Fibroblast of skin of right biceps (primary cell): ENCODE measurements at regions not wholly inside any gene's neighbourhood (a gene's known extent, or its start where the extent isn't known, plus 50 kb on each side); places are given as distances from the start of the nearest gene placed in this dataset.
"Not testable (repeated sequence)": the region's sequence is repeated elsewhere in the genome, so short reads cannot be mapped to it uniquely, and the experiment has no call there.

Experiments
- DNase-seq: peaks from one replicate; pipeline ENCODE4 v3.0.0-alpha.2; 2013

- DNase-seq: no peak
Observed at GRCh38 chr4:186775902-186776301, 52.2 kb upstream of the FAT1 start.

- DNase-seq: no peak
Observed at GRCh38 chr4:186778134-186778533, 54.5 kb upstream of the FAT1 start.

GRCh38 chr4:186780291-186781031, 56.8 kb upstream of the FAT1 start:
- DNase-seq: no peak

GRCh38 chr4:186781032-186781917, 57.6 kb upstream of the FAT1 start:
- DNase-seq: peak; percentile 77

GRCh38 chr4:186782302-186782701, 58.6 kb upstream of the FAT1 start:
- DNase-seq: no peak

- no peak for DNase-seq
Observed at GRCh38 chr4:186787536-186787935, 63.9 kb upstream of the FAT1 start.

GRCh38 chr4:186789651-186790050, 66.0 kb upstream of the FAT1 start:
- DNase-seq: peak; percentile 46

- peak; percentile 78 for DNase-seq
Observed at GRCh38 chr4:186790630-186791029, 67.0 kb upstream of the FAT1 start.

- no peak for DNase-seq
Observed at GRCh38 chr4:186792728-186793366, 69.2 kb upstream of the FAT1 start.

GRCh38 chr4:186798951-186799659, 75.4 kb upstream of the FAT1 start:
- peak; percentile 43 for DNase-seq

- DNase-seq: no peak
Observed at GRCh38 chr4:186805020-186805820, 81.6 kb upstream of the FAT1 start.

- DNase-seq: not testable (repeated sequence)
Observed at GRCh38 chr4:186805917-186806316, 82.3 kb upstream of the FAT1 start.

- DNase-seq: no peak
Observed at GRCh38 chr4:186806679-186807421, 83.2 kb upstream of the FAT1 start.

- peak; percentile 88 for DNase-seq
Observed at GRCh38 chr4:186807808-186808629, 84.4 kb upstream of the FAT1 start.

GRCh38 chr4:186808630-186809018, 85.0 kb upstream of the FAT1 start:
- DNase-seq: peak; percentile 75

- DNase-seq: no peak
Observed at GRCh38 chr4:186809070-186809469, 85.4 kb upstream of the FAT1 start.

GRCh38 chr4:186810613-186811150, 87.0 kb upstream of the FAT1 start:
- DNase-seq: no peak

GRCh38 chr4:186812592-186812991, 88.9 kb upstream of the FAT1 start:
- no peak for DNase-seq

- DNase-seq: no peak
Observed at GRCh38 chr4:186813377-186814068, 89.9 kb upstream of the FAT1 start.
